Lower leg skin (tissue), 3 donors: ENCODE measurements at regions not wholly inside any gene's neighbourhood (a gene's known extent, or its start where the extent isn't known, plus 50 kb on each side); places are given as distances from the start of the nearest gene placed in this dataset.

Experiments used
- CTCF ChIP-seq, 3 donors: fragments of 450-650 bp; IDR thresholded peaks; one replicate each; pipeline ENCODE4 v1.5.1; 2016; ENCODE audit warnings: antibody characterized with exemption in 3 of 3, mild to moderate bottlenecking in 3 of 3, moderate library complexity in 2 of 3
- POLR2A ChIP-seq, 2 donors: fragments of 450-650 bp; IDR thresholded peaks; one replicate each; pipeline ENCODE4 v1.6.1; 2016 to 2017; ENCODE audit warnings: antibody characterized with exemption in 2 of 2, mild to moderate bottlenecking in 1 of 2, moderate library complexity in 1 of 2

GRCh38 chr17:13837417-13837816 lies 231.9 kb upstream of the COX10 start:
- TF ChIP-seq CTCF (IDR thresholded peaks at IDR 0.05) (no peak), POLR2A (IDR thresholded peaks at IDR 0.05) (no peak)
